ENCODE measurements at regions not wholly inside any gene's neighbourhood (a gene's known extent, or its start where the extent isn't known, plus 50 kb on each side); places are given as distances from the start of the nearest gene placed in this dataset.

GRCh38 chr3:26558257-26558656 lies 64.3 kb upstream of the LRRC3B start:
- FAIRE-seq: no peak

DNA sequence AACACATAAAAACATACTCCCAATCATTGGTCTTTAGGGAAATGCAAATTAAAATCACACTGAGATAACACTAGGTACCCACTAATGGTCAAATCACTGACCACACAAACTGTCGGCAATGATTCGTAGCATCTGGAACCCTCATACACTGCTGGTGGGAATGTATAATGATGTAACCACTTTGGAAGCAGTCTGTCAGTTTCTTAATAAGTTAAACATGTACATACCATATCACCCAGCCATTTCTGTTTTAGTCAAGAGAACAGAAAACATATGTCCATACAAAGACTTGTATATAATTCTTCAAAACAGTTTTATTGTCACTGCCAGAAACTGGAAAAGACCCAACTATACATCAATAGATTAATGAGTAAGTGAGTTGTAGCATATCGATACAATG lies 63.3 kb upstream of the LRRC3B start:
- no peak for FAIRE-seq

DNA sequence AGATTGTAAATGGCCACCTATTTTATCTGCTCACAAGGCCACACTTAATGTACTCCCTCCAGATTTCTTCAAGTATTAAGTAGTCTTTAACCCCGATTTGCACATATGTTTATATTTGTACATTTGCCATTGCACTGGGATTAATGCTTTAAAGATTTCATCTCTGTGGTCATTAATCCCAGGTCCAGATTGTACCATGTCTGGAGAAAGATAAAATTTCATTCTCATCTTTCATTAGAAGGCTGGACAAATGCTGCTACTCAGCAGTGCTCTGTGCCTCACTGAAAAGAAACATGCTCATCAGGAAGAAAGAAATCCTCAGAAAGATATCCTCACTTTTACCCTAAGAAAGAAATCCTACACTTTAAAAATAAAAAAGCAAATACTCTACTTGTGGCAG lies 62.5 kb upstream of the LRRC3B start:
- FAIRE-seq: no peak

DNA sequence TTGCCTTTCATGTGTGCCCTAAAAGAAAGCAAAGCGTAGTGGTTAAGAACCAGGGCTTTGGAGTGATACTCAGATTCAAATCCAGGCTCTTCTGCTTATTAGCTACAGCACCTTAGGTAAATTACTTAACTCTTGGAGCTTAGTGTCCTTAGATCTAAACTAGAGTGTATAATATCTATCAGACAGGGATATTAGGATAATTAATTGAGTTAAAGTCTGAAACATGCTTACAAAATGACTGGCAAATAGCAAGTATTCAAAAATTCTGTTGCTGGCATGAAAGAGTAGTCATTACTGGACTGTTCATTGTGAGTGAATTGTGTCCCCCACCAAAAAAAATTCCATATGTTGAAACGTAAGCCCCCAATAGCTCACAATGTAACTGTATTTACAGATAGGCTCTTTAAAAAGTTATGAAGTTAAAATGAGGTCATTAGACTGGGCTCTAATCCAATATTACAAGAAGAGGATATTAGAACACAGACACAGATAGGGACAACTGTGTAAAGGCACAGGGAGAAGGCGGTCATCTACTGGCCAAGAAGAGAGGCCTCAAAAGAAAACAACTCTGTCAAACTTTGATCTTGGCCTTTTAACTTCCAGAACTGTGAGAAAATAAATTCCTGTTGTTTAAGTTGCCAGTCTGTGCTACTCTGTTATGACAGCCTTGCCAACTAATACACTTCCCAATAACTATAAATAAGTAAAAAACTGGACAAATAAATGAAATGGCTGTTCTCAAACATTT lies 60.4 kb upstream of the LRRC3B start:
- FAIRE-seq: no peak
